ENCODE measurements at regions not wholly inside any gene's neighbourhood (a gene's known extent, or its start where the extent isn't known, plus 50 kb on each side); places are given as distances from the start of the nearest gene placed in this dataset.

DNA sequence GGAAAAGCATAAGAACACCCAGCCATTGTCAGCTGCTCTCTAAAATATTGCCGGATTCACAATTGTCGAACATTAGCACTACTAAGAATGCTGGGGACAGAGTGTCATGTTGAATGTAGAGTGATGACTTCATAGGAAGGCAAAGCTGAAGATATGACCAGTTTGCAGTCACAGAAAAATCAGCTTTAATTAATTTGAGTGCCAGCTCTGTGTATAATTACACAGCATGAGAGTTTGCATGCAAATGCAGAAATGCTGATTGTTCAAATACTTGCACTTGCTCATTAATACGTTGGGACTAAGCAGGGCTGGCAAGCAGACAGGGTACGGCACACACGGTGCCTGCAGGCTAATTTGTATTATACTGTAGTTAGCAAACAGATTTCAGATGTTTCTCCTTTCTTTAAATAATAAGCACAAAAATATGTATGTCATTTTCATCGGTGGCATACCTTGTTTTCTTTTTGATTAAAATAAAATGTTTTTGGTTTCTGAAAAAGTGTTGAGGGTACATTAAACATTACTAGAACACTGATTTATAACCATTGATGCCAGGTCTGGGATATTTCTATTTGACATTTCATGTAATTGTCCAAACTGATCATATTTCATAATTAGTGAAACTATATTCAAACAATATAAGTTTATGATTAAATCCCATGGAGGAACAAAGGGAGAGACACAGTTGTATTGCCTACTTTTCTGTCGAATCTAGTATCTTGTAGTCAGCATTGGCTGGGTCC is 99.8 kb upstream of the ADGRL2 start:
- peaks cover 38% of the 10 kb centered on the region for H3K4me1 ChIP-seq (ENCODE audit: control insufficient read depth, insufficient read depth, low read length)
- H3K27ac ChIP-seq (ENCODE audit: low read depth, low read length) = no peak overlapping the region
- no peaks in the 10 kb centered on the region for H3K36me3 ChIP-seq (ENCODE audit: control insufficient read depth, insufficient read depth, low read length)
- no peak overlapping the region for H3K4me3 ChIP-seq (ENCODE audit: low read depth, low read length)
- H3K9me3 ChIP-seq (ENCODE audit: control insufficient read depth, insufficient read depth, low read length) = no peaks in the 10 kb centered on the region
- no peaks in the 10 kb centered on the region for H3K27me3 ChIP-seq (ENCODE audit: control insufficient read depth, insufficient read depth, low read length)
- H3K9ac ChIP-seq (ENCODE audit: low read depth, low read length) = no peak overlapping the region

DNA sequence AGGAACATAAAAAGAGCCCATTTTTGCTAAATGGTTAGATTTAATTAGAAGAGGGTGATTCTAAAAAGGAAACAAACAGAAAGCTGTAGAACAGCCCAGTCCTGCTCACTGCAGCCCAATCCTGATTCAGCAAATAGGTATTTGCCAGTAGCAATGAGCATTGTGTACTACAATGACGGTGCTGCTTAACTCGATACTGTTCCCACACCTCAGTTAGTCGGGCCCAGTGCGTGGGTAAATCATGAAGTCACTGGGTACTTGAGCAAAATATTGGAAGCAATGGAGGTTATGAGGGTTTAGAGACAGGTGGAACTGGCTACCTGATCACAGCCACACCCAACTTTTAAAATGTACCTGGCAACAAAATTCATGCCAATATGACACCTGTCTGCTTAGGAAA is 101.5 kb upstream of the ADGRL2 start:
- Histone ChIP-seq H3K9me3 (ENCODE audit: control insufficient read depth, insufficient read depth, low read length) (no peaks in the 10 kb centered on the region), H3K36me3 (ENCODE audit: control insufficient read depth, insufficient read depth, low read length) (no peaks in the 10 kb centered on the region), H3K27ac (ENCODE audit: low read depth, low read length) (peak overlapping the region; percentile 81), H3K4me3 (ENCODE audit: low read depth, low read length) (no peak overlapping the region), H3K4me1 (ENCODE audit: control insufficient read depth, insufficient read depth, low read length) (peaks cover 34% of the 10 kb centered on the region), H3K27me3 (ENCODE audit: control insufficient read depth, insufficient read depth, low read length) (no peaks in the 10 kb centered on the region), H3K9ac (ENCODE audit: low read depth, low read length) (0 out of 2 replicates have a peak overlapping the region, but pooled peaks have one; percentile 8)

DNA sequence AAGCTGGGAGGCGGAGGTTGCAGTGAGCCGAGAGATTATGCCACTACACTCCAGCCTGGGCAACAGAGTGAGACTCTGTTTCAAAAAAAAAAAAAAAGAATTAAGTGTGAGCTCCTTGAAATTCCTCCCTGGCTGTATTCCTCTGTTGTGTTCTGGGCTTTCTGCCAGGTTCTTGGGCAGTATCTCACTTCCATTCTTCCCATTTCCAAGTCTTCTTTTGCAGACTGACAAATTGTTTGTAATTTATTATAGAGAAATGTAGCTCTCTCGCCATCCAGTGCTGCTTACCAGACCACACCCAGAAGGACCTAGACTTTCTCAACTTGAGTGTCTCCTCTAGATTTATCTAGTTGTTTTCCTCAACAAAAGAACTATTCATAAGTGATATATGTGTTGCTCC is 105.0 kb upstream of the ADGRL2 start:
- no peaks in the 10 kb centered on the region for H3K36me3 ChIP-seq (ENCODE audit: control insufficient read depth, insufficient read depth, low read length)
- no peak overlapping the region for H3K9ac ChIP-seq (ENCODE audit: low read depth, low read length)
- H3K27ac ChIP-seq (ENCODE audit: low read depth, low read length) = no peak overlapping the region
- peaks cover 24% of the 10 kb centered on the region for H3K4me1 ChIP-seq (ENCODE audit: control insufficient read depth, insufficient read depth, low read length)
- H3K4me3 ChIP-seq (ENCODE audit: low read depth, low read length) = no peak overlapping the region
- no peaks in the 10 kb centered on the region for H3K27me3 ChIP-seq (ENCODE audit: control insufficient read depth, insufficient read depth, low read length)
- H3K9me3 ChIP-seq (ENCODE audit: control insufficient read depth, insufficient read depth, low read length) = no peaks in the 10 kb centered on the region

DNA sequence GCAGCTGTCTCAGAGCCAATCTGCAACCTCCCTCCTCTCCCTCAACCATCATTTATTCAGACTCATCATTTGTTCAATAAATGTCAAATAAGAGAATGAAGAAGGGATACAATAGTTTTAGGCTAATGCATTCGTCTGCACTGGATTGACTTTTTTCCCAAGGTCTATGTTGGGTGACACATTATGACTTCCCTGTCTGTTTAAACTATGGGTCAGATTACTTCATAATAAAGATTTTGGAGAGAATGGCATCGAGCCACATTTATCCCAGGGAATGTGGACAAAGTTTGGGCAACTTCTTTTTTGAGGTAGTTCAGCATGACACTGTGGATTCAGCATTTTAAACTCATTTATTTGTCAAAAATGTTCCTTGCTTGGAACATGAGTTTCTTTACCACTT is 107.4 kb upstream of the ADGRL2 start:
- H3K9me3 ChIP-seq (ENCODE audit: control insufficient read depth, insufficient read depth, low read length) = no peaks in the 10 kb centered on the region
- H3K4me3 ChIP-seq (ENCODE audit: low read depth, low read length) = no peak overlapping the region
- H3K27me3 ChIP-seq (ENCODE audit: control insufficient read depth, insufficient read depth, low read length) = no peaks in the 10 kb centered on the region
- no peak overlapping the region for H3K27ac ChIP-seq (ENCODE audit: low read depth, low read length)
- H3K4me1 ChIP-seq (ENCODE audit: control insufficient read depth, insufficient read depth, low read length) = peaks cover 9% of the 10 kb centered on the region; the same call in 1 of the 2 replicates
- no peaks in the 10 kb centered on the region for H3K36me3 ChIP-seq (ENCODE audit: control insufficient read depth, insufficient read depth, low read length)
- H3K9ac ChIP-seq (ENCODE audit: low read depth, low read length) = no peak overlapping the region

DNA sequence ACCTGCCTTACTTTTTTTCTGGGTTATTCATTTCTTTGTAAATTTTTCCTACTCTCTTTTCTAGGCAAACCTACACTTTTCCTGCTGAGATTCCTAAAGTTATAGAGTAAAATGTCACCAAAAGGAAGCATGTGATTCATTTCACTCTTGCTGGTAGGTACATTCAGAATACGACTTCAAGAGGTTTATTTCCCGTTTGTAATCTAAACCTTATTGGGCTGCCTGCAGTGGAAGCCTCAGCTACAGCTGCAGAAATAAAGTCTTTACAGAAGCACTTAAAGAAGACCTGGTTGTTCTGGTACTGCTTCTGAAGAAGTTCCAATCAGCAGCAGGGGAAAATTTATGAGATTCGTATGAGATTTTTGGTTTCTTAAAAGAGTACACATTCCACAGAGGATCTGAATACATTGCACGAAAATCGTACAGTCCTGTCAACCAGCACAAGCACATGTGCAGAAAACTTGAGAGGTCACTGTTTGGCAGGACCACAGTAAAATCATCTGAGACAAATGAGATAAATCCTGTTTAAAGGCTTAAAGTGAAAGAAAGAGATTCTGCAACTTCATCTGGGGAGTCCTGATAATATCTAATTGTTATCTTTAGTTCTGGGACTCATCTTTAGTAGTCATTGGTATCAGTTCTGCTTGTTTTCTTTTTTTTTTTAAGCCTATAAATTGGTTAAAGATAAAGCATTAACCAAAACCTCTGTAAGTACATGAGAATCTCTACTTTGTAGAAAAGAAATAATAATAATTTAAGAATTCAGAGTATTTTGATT is 109.9 kb upstream of the ADGRL2 start:
- H3K36me3 ChIP-seq (ENCODE audit: control insufficient read depth, insufficient read depth, low read length) = no peaks in the 10 kb centered on the region
- H3K4me3 ChIP-seq (ENCODE audit: low read depth, low read length) = no peak overlapping the region
- H3K4me1 ChIP-seq (ENCODE audit: control insufficient read depth, insufficient read depth, low read length) = peaks cover 12% of the 10 kb centered on the region; the same call in 1 of the 2 replicates
- no peaks in the 10 kb centered on the region; the same call in 1 of the 2 replicates for H3K9me3 ChIP-seq (ENCODE audit: control insufficient read depth, insufficient read depth, low read length)
- H3K9ac ChIP-seq (ENCODE audit: low read depth, low read length) = no peak overlapping the region
- H3K27ac ChIP-seq (ENCODE audit: low read depth, low read length) = no peak overlapping the region
- no peaks in the 10 kb centered on the region for H3K27me3 ChIP-seq (ENCODE audit: control insufficient read depth, insufficient read depth, low read length)

DNA sequence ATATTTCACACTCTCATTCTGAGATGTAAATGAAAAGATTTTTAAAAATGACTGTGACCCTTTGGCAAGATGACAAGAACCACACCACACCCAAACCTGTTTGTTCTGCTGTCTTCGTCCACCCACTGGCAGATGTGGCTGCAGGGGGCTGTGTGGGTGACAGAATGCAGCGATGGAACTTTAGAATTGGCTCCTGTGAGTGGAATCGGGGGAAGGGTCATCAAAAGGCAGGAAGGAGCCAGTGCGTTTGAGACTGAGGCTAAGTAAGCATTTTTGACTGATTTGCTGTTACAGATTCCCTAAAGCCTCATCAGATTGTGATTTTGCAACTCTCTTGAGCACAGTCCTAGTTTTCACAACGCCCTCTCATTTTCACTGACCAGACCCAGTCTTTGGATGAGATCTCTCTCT is 111.2 kb upstream of the ADGRL2 start:
- Histone ChIP-seq H3K9ac (ENCODE audit: low read depth, low read length) (no peak overlapping the region), H3K9me3 (ENCODE audit: control insufficient read depth, insufficient read depth, low read length) (no peaks in the 10 kb centered on the region; the same call in 1 of the 2 replicates), H3K4me3 (ENCODE audit: low read depth, low read length) (no peak overlapping the region), H3K27me3 (ENCODE audit: control insufficient read depth, insufficient read depth, low read length) (no peaks in the 10 kb centered on the region), H3K27ac (ENCODE audit: low read depth, low read length) (no peak overlapping the region), H3K4me1 (ENCODE audit: control insufficient read depth, insufficient read depth, low read length) (peaks cover 15% of the 10 kb centered on the region; the same call in 1 of the 2 replicates), H3K36me3 (ENCODE audit: control insufficient read depth, insufficient read depth, low read length) (no peaks in the 10 kb centered on the region)

DNA sequence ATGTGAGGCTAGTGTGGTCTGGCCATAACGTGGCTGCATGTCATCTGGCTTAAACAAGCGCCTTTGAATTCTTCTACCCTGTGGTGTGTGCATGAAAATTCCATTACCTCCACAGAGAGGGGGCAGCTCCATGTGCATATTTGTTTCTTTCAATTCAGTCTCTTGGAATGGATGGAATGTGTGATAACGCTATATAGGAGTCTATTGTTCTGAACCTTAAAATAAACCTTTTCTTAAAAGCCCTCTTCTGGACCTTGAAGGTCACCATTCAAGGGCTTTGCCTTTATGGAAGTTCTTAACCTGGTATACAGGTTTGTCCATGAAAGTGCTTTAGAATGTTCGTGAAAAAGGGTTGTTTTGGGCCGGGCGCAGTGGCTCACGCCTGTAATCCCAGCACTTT is 118.2 kb upstream of the ADGRL2 start:
- Histone ChIP-seq H3K4me3 (ENCODE audit: low read depth, low read length) (no peak overlapping the region), H3K4me1 (ENCODE audit: control insufficient read depth, insufficient read depth, low read length) (peaks cover 55% of the 10 kb centered on the region), H3K9ac (ENCODE audit: low read depth, low read length) (peak overlapping the region; percentile 48; the same call in 1 of the 2 replicates), H3K36me3 (ENCODE audit: control insufficient read depth, insufficient read depth, low read length) (no peaks in the 10 kb centered on the region), H3K27me3 (ENCODE audit: control insufficient read depth, insufficient read depth, low read length) (no peaks in the 10 kb centered on the region), H3K9me3 (ENCODE audit: control insufficient read depth, insufficient read depth, low read length) (no peaks in the 10 kb centered on the region; the same call in 1 of the 2 replicates), H3K27ac (ENCODE audit: low read depth, low read length) (peak overlapping the region; percentile 83)

DNA sequence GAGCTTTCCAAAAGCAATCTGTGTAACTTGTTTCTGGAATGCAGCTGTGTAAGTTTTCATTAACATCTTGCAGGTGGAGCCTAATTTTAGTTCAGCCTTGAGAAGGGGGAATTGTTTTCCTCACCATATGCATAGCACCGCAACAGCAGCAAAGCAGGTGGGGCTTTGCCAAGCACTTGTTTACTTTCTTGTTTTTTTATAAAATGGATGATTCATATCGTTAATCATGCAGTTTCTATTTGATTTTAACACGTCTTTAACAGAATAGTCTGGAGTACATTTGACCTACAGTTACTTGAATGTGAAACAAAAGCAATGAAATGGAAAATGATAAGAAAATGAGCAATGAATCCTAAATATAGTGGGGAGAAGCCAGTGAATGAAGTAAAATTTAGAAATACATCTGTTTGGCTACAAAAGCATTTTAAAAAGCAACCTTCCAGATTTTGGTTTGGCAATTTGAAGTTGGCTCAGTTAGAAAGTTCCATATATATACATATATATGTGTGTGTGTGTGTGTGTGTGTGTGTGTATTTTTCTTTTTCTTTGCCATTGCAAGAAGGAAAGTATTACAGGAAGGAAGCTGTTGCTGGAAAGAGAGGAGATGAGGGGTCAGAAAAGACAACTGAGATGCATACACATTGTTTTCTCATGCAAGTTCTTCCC is 119.0 kb upstream of the ADGRL2 start:
- Histone ChIP-seq H3K36me3 (ENCODE audit: control insufficient read depth, insufficient read depth, low read length) (no peaks in the 10 kb centered on the region), H3K9me3 (ENCODE audit: control insufficient read depth, insufficient read depth, low read length) (no peaks in the 10 kb centered on the region; the same call in 1 of the 2 replicates), H3K4me1 (ENCODE audit: control insufficient read depth, insufficient read depth, low read length) (peaks cover 54% of the 10 kb centered on the region), H3K27me3 (ENCODE audit: control insufficient read depth, insufficient read depth, low read length) (no peaks in the 10 kb centered on the region), H3K27ac (ENCODE audit: low read depth, low read length) (peak overlapping the region; percentile 83), H3K9ac (ENCODE audit: low read depth, low read length) (no peak overlapping the region), H3K4me3 (ENCODE audit: low read depth, low read length) (no peak overlapping the region)

DNA sequence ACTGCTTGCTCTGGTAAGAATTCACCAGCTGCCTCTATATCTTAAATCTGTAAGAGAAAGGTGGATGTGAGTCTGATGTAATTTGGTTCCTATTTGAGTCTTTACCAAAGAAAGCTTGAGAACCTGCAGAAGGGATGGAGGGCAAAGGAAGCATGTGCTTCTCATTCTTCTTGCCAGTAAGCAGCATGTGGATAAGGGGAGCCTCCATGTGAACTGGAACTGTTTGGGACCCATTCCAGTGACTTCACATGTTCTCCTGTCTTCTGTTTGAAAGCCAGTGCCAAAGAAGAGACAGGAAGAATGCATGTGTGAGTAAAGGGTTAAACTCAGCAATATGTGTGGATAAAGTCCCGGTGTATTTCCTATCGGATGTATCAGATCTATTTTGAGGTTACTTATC is 119.6 kb upstream of the ADGRL2 start:
- H3K9ac ChIP-seq (ENCODE audit: low read depth, low read length) = 0 out of 2 replicates have a peak overlapping the region, but pooled peaks have one; percentile 2
- H3K4me3 ChIP-seq (ENCODE audit: low read depth, low read length) = no peak overlapping the region
- no peaks in the 10 kb centered on the region for H3K36me3 ChIP-seq (ENCODE audit: control insufficient read depth, insufficient read depth, low read length)
- peak overlapping the region; percentile 83 for H3K27ac ChIP-seq (ENCODE audit: low read depth, low read length)
- peaks cover 54% of the 10 kb centered on the region for H3K4me1 ChIP-seq (ENCODE audit: control insufficient read depth, insufficient read depth, low read length)
- H3K27me3 ChIP-seq (ENCODE audit: control insufficient read depth, insufficient read depth, low read length) = no peaks in the 10 kb centered on the region
- no peaks in the 10 kb centered on the region for H3K9me3 ChIP-seq (ENCODE audit: control insufficient read depth, insufficient read depth, low read length)

DNA sequence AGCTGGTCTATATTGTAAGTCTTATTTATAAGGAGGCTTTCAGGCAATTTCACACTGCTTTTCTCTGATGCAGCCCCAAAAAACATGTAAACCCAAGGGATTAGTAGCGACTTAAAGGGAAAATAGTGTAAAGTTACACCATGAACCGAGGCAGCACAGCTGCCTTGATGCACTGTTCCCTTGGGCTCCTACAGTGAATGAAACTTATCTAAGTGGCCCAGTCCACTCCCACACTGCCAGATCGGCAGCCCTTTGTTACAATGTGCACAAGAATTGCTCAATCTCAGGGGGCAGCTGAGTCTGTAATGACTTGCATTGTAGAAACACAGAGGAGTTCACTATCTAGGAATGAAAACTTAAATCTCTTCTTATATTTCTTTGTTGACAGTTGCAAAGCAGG is 120.8 kb upstream of the ADGRL2 start:
- no peak overlapping the region for H3K4me3 ChIP-seq (ENCODE audit: low read depth, low read length)
- H3K4me1 ChIP-seq (ENCODE audit: control insufficient read depth, insufficient read depth, low read length) = peaks cover 57% of the 10 kb centered on the region
- no peaks in the 10 kb centered on the region for H3K9me3 ChIP-seq (ENCODE audit: control insufficient read depth, insufficient read depth, low read length)
- no peaks in the 10 kb centered on the region for H3K27me3 ChIP-seq (ENCODE audit: control insufficient read depth, insufficient read depth, low read length)
- peak overlapping the region; percentile 26; the same call in 1 of the 2 replicates for H3K9ac ChIP-seq (ENCODE audit: low read depth, low read length)
- peak overlapping the region; percentile 44 for H3K27ac ChIP-seq (ENCODE audit: low read depth, low read length)
- no peaks in the 10 kb centered on the region for H3K36me3 ChIP-seq (ENCODE audit: control insufficient read depth, insufficient read depth, low read length)

Measured in HUES48 (cell line).